GM12864 (cell line): ENCODE measurements at regions not wholly inside any gene's neighbourhood (a gene's known extent, or its start where the extent isn't known, plus 50 kb on each side); places are given as distances from the start of the nearest gene placed in this dataset.
"Not testable (repeated sequence)": the region's sequence is repeated elsewhere in the genome, so short reads cannot be mapped to it uniquely, and the experiment has no call there.

Experiments used
- DNase-seq: peaks from one replicate; pipeline ENCODE4 v3.0.0-alpha.2; 2011; ENCODE audit warnings: low read depth
- H3K4me3 ChIP-seq: 2 replicates; pipeline ENCODE4 v1.5.1; 2011; ENCODE audit warnings: mild to moderate bottlenecking, low read depth, low read length, control low read depth
- TF ChIP-seq, protein P1 (sequence below): IDR thresholded peaks from 2 replicates; pipeline ENCODE4 v1.5.1; 2011; ENCODE audit warnings: low read depth, mild to moderate bottlenecking, moderate library complexity, low read length, control low read depth, inconsistent platforms; ENCODE audit errors: missing control alignments

DNA sequence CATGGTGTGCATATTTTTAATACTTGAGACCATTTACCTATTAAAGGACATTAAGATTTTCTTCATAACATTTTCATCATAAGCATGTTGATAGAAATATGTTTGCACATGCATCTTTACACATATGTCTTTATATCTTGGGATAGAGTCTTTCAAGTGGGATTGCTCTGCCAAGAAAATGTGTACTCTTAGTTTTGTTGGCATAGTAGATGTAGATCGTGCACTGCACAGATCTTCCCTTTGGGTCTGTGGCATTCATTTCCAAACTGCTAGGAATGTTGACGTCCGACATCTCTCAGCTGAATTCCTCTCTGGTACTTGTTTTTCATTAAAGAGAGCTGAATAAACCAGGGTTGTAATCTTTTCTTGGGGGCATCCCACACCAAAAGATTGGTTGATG, 183.2 kb upstream of the RPRM start:
- H3K4me3 ChIP-seq: no peak overlapping the region
- TF ChIP-seq, protein P1, sequence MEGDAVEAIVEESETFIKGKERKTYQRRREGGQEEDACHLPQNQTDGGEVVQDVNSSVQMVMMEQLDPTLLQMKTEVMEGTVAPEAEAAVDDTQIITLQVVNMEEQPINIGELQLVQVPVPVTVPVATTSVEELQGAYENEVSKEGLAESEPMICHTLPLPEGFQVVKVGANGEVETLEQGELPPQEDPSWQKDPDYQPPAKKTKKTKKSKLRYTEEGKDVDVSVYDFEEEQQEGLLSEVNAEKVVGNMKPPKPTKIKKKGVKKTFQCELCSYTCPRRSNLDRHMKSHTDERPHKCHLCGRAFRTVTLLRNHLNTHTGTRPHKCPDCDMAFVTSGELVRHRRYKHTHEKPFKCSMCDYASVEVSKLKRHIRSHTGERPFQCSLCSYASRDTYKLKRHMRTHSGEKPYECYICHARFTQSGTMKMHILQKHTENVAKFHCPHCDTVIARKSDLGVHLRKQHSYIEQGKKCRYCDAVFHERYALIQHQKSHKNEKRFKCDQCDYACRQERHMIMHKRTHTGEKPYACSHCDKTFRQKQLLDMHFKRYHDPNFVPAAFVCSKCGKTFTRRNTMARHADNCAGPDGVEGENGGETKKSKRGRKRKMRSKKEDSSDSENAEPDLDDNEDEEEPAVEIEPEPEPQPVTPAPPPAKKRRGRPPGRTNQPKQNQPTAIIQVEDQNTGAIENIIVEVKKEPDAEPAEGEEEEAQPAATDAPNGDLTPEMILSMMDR: no peak
- no peak for DNase-seq

DNA sequence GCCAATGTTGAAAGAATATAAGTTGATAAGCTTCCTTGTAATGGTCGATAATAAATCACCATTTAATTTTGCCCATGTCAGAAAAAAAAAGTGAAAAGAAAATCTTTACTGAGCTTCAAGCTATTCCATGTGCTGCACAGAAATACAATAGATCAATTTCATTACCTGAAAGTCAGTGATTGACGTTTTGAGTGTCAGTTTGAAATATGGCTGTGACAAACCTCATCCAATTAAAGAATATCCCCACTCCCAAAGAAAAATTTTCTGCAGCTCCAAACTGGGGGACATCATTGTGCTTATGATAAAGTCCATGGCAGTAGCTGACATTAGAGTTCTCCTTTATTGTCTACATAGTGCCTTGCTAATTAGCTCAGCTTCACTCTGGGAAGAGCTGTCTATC, 184.8 kb upstream of the RPRM start:
- DNase-seq: no peak
- TF ChIP-seq, protein P1: no peak
- no peak overlapping the region for H3K4me3 ChIP-seq

DNA sequence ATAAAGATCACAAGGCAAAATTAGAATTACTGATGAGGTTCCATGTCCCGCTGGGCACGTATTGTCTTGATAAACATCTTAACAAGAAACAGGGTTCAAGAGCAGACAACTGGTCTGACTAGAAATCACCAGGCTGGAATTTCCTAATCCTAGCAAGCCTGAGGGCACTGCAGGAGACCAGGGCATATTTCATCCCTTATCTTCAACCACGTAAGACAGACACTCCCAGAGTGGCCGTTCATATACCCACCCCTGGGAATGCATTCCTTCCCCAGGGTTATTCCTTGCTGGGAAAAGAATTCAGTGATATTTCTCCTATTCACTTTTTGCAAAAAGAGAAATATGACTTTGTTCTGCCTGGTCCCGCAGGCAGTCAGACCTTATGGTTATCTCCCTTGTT, 185.4 kb upstream of the RPRM start:
- not testable (repeated sequence) for H3K4me3 ChIP-seq, DNase-seq

DNA sequence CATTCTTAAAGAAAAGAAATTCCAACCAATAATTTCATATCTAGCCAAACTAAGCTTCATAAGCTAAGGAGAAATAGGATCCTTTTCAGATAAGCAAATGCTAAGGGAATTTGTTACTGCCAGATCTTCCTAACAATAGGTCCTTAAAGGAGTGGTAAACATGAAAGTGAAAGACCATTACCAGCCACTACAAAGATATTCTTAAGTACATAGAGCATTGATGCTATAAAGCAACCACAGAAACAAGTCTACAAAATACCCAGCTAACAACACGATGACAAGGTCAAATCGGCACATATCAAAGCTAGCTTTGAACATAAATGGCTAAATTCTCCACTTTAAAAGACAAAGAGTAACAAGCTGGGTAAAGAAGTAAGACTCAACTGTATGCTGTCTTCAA, 188.9 kb upstream of the RPRM start:
- no peak for DNase-seq
- H3K4me3 ChIP-seq: no peak overlapping the region
- TF ChIP-seq, protein P1: no peak

DNA sequence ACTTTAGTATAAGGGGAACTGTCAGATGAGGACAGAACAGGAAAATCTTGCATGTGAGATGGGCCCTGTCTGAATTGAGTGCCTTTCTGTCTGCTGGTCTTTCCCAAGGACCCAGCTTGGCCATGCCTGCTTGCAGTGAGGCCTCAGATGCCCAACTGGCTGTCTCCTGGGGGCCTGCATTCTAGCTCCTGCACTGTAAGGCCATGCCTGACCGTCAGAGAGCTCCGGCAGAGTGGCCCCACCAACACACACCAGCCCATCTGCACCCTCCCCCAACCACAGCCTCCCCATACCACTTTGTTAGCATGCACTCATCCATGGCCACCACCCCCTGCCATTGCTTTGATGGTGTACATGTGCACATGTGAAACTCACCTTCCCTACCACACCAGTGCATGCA, 190.4 kb upstream of the RPRM start:
- no peak for DNase-seq
- H3K4me3 ChIP-seq: no peak overlapping the region
- TF ChIP-seq, protein P1: no peak

DNA sequence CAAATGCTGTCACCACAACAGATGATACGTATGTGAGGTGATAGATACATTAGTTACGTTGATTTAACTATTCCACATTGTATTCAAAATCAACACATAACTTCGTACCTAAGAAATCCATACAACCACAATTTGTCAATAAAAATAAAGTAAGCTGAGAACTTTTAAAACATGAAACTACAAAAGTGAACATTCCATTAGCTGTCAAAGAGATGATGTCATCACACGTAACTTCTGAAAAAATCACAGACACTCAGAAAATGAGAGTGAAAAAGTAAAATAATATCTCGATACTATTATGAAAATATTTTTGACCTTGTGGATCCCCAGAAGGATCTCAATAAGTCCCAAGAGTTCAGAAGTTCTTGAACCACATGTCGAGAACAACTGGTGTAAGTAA, 161.6 kb upstream of the GALNT13 start:
- no peak for DNase-seq
- TF ChIP-seq, protein P1: no peak
- no peak overlapping the region for H3K4me3 ChIP-seq

DNA sequence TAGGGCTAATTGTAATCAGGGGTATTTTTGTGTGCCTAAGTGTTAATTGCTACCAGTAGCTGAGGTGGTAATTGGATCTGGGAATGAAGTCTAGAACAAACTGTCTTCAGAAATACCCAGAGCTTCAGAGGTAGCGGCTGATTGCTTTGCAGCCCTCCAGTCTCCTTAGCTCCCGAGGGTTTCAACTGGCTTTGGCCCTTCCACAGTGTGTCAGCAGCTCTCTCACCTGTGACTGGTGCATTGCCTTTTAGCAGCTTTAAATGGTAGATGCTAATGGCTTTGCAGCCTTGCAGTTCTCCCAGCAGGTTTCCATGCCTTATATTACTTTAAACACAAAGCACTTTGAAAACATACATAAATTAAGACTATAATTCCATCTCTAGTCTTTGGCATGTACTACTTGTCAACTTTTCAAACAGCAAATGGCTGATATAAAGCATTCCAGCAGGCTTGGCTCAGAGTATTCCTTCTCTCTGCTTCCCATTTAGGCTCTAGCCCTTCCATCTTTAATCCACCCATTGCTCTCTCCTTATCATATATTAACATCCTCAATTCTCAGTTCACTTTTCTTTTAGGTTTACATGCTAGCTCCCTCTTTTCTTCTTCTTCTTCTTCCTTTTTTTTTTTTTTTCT, 156.4 kb upstream of the GALNT13 start:
- TF ChIP-seq, protein P1: no peak
- H3K4me3 ChIP-seq: no peak overlapping the region
- no peak for DNase-seq
